OCI-LY7 (cell line): ENCODE measurements at regions not wholly inside any gene's neighbourhood (a gene's known extent, or its start where the extent isn't known, plus 50 kb on each side); places are given as distances from the start of the nearest gene placed in this dataset.

Experiments used
- CTCF ChIP-seq: fragments of 200-600 bp; sonication (generic); conservative IDR thresholded peaks from 2 replicates; pipeline ENCODE4 v1.5.1; 2014; ENCODE audit warnings: mild to moderate bottlenecking, antibody characterized with exemption, low read length, moderate library complexity, mixed read lengths
- EZH2phosphoT487 ChIP-seq: fragments of 200-600 bp; sonication (generic); IDR thresholded peaks from 2 replicates; pipeline ENCODE4 v1.6.1; 2018; ENCODE audit warnings: low read depth, borderline replicate concordance, mild to moderate bottlenecking, mixed run types, antibody characterized with exemption, low read length, moderate library complexity, mixed read lengths

- TF ChIP-seq CTCF = no peak
- TF ChIP-seq EZH2phosphoT487 = no peak
These were observed 1192.0 kb upstream of the PHF14 start for GRCh38 chr7:9781710-9782109.
